ENCODE measurements at regions not wholly inside any gene's neighbourhood (a gene's known extent, or its start where the extent isn't known, plus 50 kb on each side); places are given as distances from the start of the nearest gene placed in this dataset.

DNA sequence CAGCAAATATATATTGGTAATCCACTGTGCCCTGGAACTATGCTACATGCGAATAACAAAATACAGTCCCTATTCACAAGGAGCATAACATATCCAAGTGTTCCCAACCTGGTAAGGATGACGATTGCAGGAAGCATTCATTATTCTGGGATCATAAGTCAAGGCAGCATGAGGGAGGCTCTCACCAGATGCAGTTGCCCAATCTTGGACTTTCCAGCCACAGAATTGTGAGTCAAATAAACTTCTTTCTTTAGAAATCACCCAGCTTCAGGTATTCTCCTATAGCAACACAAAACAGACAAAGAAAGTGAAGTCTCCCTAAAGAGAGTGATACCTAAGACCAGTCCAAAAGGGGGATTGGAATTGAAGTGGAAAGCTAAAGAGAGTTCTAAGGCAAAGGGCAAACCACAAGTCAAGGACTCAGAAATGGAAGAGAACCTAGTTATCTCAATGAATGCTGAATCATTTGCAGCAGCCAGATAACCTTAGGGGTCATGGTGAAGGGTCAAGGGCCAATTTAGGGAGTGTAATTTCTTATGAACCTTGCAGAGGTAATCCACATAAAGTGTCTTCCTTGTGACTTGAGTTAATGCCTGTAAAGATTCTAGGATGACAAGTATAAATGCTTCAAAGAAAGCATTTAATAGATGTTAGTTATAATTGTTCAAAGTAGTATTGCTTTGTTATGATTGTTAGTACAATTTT, 103.1 kb upstream of the PCDH7 start:
- no peak for TF ChIP-seq CTCF (conservative IDR thresholded peaks at IDR 0.05; ENCODE audit: low read depth)
- CTCF ChIA-PET = no interaction called here
- no peak overlapping the region for H3K27ac ChIP-seq
- no peak for DNase-seq (ENCODE audit: low spot score)
- POLR2A ChIA-PET (ENCODE audit: low non-redundant PET) = no interaction called here

- POLR2A ChIA-PET (ENCODE audit: low non-redundant PET) = no interaction called here
- no peak for TF ChIP-seq CTCF (conservative IDR thresholded peaks at IDR 0.05; ENCODE audit: low read depth)
- no peak for DNase-seq (ENCODE audit: low spot score)
- no peak overlapping the region for H3K27ac ChIP-seq
- CTCF ChIA-PET = interaction anchor here (0.6 kb wide), 1 partner anchor 11 kb away, joined by 3 read pairs; no protein-coding TSS in a partner anchor
Measured at GRCh38 chr4:30617836-30618235, 102.3 kb upstream of the PCDH7 start.

DNA sequence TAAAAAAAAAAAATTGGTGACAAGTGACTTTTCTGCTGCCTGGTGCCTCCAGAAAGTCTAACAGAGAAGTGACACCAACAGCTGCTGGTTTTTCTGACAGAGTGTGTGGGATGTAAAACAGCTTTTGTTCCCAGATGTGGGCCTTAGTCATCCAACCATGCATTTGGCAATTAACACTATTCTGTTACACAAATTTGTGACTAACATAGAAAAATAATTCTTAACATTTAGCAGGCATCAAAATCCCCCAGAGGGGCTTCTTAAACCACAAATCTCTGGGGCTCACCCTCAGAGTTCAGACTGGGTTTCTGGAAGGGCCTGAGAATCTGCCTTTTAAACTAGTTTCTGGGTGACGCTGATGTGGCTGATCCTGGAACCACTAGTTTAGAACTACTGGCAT, 100.5 kb upstream of the PCDH7 start:
- POLR2A ChIA-PET (ENCODE audit: low non-redundant PET) = no interaction called here
- CTCF ChIA-PET = interaction anchor here (0.7 kb wide), 1 partner anchor 135 kb away, joined by 4 read pairs; no protein-coding TSS in a partner anchor
- no peak overlapping the region for H3K27ac ChIP-seq
- DNase-seq (ENCODE audit: low spot score) = no peak
- no peak for TF ChIP-seq CTCF (conservative IDR thresholded peaks at IDR 0.05; ENCODE audit: low read depth)

GRCh38 chr4:30620711-30621110, 99.5 kb upstream of the PCDH7 start:
- no peak overlapping the region for H3K27ac ChIP-seq
- TF ChIP-seq CTCF (conservative IDR thresholded peaks at IDR 0.05; ENCODE audit: low read depth) = no peak
- CTCF ChIA-PET = no interaction called here
- POLR2A ChIA-PET (ENCODE audit: low non-redundant PET) = no interaction called here
- no peak for DNase-seq (ENCODE audit: low spot score)

DNA sequence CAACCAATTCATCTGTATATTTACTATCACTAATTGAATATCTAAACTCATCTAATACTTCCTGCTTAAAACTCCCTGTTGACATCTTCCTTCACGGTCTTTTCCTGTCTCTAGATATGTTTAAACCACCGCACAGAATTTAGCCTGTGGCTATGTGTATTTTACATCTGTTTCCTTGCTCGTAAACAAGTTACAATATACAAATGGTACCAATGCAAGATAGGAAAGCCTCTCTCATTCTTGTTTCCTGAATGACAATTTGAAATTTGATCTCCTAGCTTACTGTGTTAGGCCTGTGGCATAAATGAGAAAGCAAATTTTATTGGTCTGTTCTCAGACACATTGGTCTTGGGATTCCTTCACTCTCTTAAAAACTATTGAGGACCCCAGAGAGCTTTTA, 89.7 kb upstream of the PCDH7 start:
- CTCF ChIA-PET = no interaction called here
- no peak for TF ChIP-seq CTCF (conservative IDR thresholded peaks at IDR 0.05; ENCODE audit: low read depth)
- no peak overlapping the region for H3K27ac ChIP-seq
- POLR2A ChIA-PET (ENCODE audit: low non-redundant PET) = no interaction called here
- DNase-seq (ENCODE audit: low spot score) = no peak

DNA sequence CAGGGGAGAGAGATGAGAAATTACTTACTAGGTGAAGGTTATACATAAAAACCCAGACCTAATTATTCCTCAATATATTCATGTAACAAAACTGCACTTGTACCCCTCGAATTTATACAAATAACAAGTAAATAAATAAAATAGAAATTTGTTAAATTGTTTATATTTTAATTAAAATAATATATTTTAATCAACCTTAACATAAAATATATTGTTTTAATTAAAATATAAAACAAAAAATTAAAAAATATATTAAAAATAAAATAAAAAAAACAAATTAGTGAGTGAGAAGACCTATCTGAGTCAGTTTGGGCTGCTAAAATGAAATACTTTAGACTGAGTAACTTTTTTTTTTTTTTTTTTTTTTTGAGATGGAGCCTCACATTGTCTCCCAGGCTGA, 87.4 kb upstream of the PCDH7 start:
- CTCF ChIA-PET = no interaction called here
- no peak overlapping the region for H3K27ac ChIP-seq
- no peak for TF ChIP-seq CTCF (conservative IDR thresholded peaks at IDR 0.05; ENCODE audit: low read depth)
- POLR2A ChIA-PET (ENCODE audit: low non-redundant PET) = no interaction called here
- DNase-seq (ENCODE audit: low spot score) = no peak

All from RWPE1 (cell line).